Gastrocnemius medialis (tissue), 4 donors: ENCODE measurements at regions not wholly inside any gene's neighbourhood (a gene's known extent, or its start where the extent isn't known, plus 50 kb on each side); places are given as distances from the start of the nearest gene placed in this dataset.
A peak's percentile ranks its signal among the peaks of the same experiment; 100 is the strongest.

Experiments used
- ATAC-seq, 2 donors: fragments of 150-250 bp; one replicate each; pipeline ENCODE4 v1.9.1; 2016
- DNase-seq, 2 donors: peaks; one replicate each; pipeline ENCODE4 v3.0.0-alpha.2; 2019
- H3K27ac ChIP-seq, 4 donors: fragments of 200-600 bp; sonication (generic); 1 replicate in 1 of 4; 2 replicates in 3 of 4; pipeline ENCODE4 v1.5.1; 2016 to 2018; ENCODE audit warnings: mild to moderate bottlenecking in 2 of 4, moderate library complexity in 1 of 4
- H3K27me3 ChIP-seq, 3 donors: fragments of 200-600 bp; sonication (generic) in 2 of 3; 1 replicate in 1 of 3; 2 replicates in 2 of 3; pipeline versions ENCODE4 v1.5.1 to v1.6.0; 2016 to 2019; ENCODE audit warnings: mild to moderate bottlenecking in 1 of 3, moderate library complexity in 1 of 3
- H3K36me3 ChIP-seq, 2 donors: fragments of 200-600 bp; sonication (generic) in 1 of 2; one replicate each; pipeline ENCODE4 v1.5.1; 2017 to 2018
- H3K4me1 ChIP-seq, 2 donors: fragments of 200-600 bp; sonication (generic) in 1 of 2; one replicate each; pipeline ENCODE4 v1.5.1; 2016 to 2017; ENCODE audit warnings: mild to moderate bottlenecking in 2 of 2
- H3K4me3 ChIP-seq, 4 donors: fragments of 200-600 bp; sonication (generic) in 3 of 4; 1 replicate in 1 of 4; 2 replicates in 3 of 4; pipeline ENCODE4 v1.5.1; 2016 to 2019; ENCODE audit warnings: mild to moderate bottlenecking in 2 of 4
- H3K9me3 ChIP-seq, 3 donors: fragments of 200-600 bp; sonication (generic) in 2 of 3; 1 replicate in 1 of 3; 2 replicates in 2 of 3; pipeline ENCODE4 v1.5.1; 2016 to 2019
- POLR2A ChIP-seq, 2 donors: fragments of 450-650 bp; IDR thresholded peaks; one replicate each; pipeline ENCODE4 v1.6.1; 2017; ENCODE audit warnings: antibody characterized with exemption in 2 of 2, mild to moderate bottlenecking in 2 of 2, moderate library complexity in 2 of 2
- in situ Hi-C, 4 donors: fragments of 200-750 bp; cut with MboI; loops; one replicate each; pipeline versions ENCODE4 v1.15.0 to v1.8.0; 2017; ENCODE audit warnings: low sequenced_read_pairs in 4 of 4
- intact Hi-C: fragments of 100-400 bp; cut with DNase I; formaldehyde crosslinking; loops from one replicate; pipeline ENCODE4 v1.15.1; 2023; ENCODE audit warnings: low total_unique reads
- TF ChIP-seq, protein P1 (sequence below), 5 experiments: fragments of 450-650 bp in 3 of 5; fragments of 200-600 bp in 2 of 5; sonication (generic) in 2 of 5; IDR thresholded peaks in 4 of 5; conservative IDR thresholded peaks in 1 of 5; 1 replicate in 4 of 5; 2 replicates in 1 of 5; pipeline ENCODE4 v1.5.1; 2016 to 2019; ENCODE audit warnings: antibody characterized with exemption in 5 of 5, mild to moderate bottlenecking in 3 of 5, moderate library complexity in 3 of 5

DNA sequence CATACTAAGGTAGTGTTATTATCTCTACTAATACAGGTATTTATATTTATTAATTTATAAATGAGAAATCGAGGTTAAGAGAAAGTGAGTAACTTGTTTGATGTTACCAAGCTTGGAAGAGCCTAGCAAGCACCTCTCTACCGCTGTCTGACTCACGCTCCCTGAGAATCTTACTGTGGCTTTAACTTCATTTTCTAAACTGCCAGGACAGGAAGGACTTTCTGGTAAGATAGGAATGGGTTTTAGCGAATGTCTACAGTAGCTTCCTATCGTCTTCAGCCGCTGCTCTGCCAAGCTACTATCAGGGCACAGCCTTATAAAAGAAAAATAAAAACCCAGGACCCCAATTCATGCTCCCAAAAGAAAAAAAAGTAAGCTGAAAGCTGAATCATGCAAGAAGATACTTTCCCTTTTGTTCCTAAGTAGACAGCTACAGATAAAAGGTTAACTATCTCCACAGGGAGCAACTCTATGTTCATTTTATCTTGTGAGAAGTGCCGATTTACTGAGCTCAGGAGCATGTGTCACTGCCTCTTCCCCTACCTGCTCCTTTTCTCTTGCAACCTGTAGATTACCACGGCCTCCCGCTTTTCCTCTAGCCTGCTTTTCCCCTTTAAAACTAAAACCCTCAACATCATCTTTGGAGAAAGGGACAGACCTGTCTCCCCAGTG, 60.2 kb downstream of the THNSL1 start:
- intact Hi-C loops (no loop called here), in situ Hi-C loops (loop anchor here in 3 of 4 donors (10.0 to 25.0 kb wide), 2 partner anchors 432 to 439 kb away; no protein-coding TSS in a partner anchor)

DNA sequence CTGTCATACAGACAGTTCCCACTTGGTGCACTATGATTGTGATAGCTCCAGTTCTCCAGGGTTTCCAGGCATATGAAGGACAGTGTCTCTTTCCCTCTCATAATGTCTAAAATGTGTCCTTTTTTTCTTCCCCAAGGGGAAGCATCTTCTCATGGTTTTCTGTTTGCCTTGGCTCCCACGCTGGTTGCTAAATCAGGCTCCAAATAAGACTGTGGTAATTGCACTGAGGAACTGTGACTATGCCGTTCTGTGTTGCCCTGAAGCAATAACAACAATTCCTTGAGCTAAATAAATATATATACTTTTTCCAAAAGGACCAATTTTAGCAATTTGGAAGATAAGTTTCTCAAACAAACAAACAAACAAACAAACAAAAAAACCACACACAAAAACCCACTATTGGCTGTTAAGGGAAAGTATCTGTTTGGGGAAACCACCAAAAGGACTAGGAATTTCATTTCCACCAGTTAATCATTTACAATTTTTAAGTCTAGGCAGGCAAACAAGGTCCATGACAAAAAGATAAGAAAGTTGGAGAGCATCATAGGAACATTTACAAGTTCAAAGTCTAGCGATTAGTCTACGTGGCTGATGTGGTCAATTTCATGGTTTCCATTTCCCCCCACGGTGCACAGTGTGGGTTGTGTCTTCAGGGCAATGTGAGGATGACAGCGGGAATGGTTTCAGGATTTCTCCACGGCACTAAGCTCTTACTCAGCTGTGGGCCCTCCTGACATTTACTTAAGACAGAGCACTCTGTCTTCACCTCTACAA, 62.4 kb downstream of the THNSL1 start:
- ATAC-seq (no peak), DNase-seq (no peak)
- Histone ChIP-seq H3K4me1 (no peaks in the 10 kb centered on the region), H3K9me3 (no peaks in the 10 kb centered on the region), H3K27ac (no peak overlapping the region), H3K4me3 (no peak overlapping the region), H3K27me3 (no peaks in the 10 kb centered on the region), H3K36me3 (no peaks in the 10 kb centered on the region)
- intact Hi-C loops, result no loop called here
- in situ Hi-C loops, result loop anchor here in 3 of 4 donors (10.0 to 25.0 kb wide), 2 partner anchors 434 to 442 kb away; no protein-coding TSS in a partner anchor
- TF ChIP-seq POLR2A (IDR thresholded peaks at IDR 0.05), result no peak
- TF ChIP-seq, protein P1, sequence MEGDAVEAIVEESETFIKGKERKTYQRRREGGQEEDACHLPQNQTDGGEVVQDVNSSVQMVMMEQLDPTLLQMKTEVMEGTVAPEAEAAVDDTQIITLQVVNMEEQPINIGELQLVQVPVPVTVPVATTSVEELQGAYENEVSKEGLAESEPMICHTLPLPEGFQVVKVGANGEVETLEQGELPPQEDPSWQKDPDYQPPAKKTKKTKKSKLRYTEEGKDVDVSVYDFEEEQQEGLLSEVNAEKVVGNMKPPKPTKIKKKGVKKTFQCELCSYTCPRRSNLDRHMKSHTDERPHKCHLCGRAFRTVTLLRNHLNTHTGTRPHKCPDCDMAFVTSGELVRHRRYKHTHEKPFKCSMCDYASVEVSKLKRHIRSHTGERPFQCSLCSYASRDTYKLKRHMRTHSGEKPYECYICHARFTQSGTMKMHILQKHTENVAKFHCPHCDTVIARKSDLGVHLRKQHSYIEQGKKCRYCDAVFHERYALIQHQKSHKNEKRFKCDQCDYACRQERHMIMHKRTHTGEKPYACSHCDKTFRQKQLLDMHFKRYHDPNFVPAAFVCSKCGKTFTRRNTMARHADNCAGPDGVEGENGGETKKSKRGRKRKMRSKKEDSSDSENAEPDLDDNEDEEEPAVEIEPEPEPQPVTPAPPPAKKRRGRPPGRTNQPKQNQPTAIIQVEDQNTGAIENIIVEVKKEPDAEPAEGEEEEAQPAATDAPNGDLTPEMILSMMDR (IDR thresholded peaks at IDR 0.05 in 4 of 5, conservative IDR thresholded peaks at IDR 0.05 in 1 of 5), result no peak

More for the DNA sequence above, 60.2 kb downstream of the THNSL1 start:
- Histone ChIP-seq H3K27ac (no peak overlapping the region), H3K27me3 (no peaks in the 10 kb centered on the region), H3K9me3 (no peaks in the 10 kb centered on the region), H3K36me3 (no peaks in the 10 kb centered on the region), H3K4me1 (no peaks in the 10 kb centered on the region), H3K4me3 (no peak overlapping the region)
- ATAC-seq (no peak), DNase-seq (no peak)
- TF ChIP-seq POLR2A (IDR thresholded peaks at IDR 0.05), result no peak
- TF ChIP-seq, protein P1 (IDR thresholded peaks at IDR 0.05 in 4 of 5, conservative IDR thresholded peaks at IDR 0.05 in 1 of 5), result no peak

DNA sequence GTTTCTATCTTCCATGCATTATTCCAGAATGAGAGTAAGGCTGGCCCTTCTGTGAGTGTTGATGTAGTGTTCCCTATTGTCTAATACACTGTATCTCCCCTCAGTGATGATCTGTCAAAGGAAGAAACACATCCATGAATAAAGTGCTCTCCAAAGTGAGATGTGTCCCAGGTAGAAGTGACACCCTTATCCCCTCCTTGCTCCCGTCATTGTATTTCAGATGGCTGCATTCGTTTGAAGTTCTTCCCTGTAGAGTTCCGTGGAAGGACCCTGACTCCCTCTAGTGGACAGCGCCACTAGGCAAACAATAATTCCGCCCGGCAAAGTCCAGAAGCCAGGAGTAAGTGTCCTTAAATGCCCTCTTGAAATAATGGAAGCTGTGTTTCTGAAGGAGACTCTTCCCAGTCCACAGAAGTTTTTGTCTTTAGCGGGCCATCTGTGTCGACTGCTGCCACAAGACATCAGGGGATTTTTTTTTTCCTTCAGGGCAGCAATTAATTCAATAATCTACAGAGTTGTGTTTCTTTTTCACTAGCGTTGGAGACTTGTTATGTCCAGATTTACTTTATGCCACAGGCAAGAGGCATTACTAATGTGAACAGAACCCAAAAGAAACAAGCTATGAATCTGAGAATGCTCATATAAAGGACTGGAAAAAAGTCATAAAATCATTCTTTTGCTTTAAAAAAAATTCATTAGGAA, 64.6 kb downstream of the THNSL1 start:
- in situ Hi-C loops (loop anchor here in 2 of 4 donors (10.0 to 25.0 kb wide), 2 partner anchors 436 to 444 kb away; no protein-coding TSS in a partner anchor), intact Hi-C loops (loop anchor here (1.0 to 5.0 kb wide), 3 partner anchors 64 to 464 kb away; partner anchors contain the start of genes ENKUR and THNSL1)
- no peaks in the 10 kb centered on the region for H3K9me3 ChIP-seq
- TF ChIP-seq POLR2A (IDR thresholded peaks at IDR 0.05), result no peak
- TF ChIP-seq, protein P1 (IDR thresholded peaks at IDR 0.05 in 4 of 5, conservative IDR thresholded peaks at IDR 0.05 in 1 of 5), result peak; percentile 73 to 90 (median 78)
- H3K4me1 ChIP-seq, result no peaks in the 10 kb centered on the region
- H3K4me3 ChIP-seq, result no peak overlapping the region
- peak overlapping the region in 1 of 4 donors; percentile 29 for H3K27ac ChIP-seq
- ATAC-seq, result peak; percentile 98 to 100
- H3K27me3 ChIP-seq, result no peaks in the 10 kb centered on the region
- DNase-seq, result peak; percentile 71
- H3K36me3 ChIP-seq, result no peaks in the 10 kb centered on the region

DNA sequence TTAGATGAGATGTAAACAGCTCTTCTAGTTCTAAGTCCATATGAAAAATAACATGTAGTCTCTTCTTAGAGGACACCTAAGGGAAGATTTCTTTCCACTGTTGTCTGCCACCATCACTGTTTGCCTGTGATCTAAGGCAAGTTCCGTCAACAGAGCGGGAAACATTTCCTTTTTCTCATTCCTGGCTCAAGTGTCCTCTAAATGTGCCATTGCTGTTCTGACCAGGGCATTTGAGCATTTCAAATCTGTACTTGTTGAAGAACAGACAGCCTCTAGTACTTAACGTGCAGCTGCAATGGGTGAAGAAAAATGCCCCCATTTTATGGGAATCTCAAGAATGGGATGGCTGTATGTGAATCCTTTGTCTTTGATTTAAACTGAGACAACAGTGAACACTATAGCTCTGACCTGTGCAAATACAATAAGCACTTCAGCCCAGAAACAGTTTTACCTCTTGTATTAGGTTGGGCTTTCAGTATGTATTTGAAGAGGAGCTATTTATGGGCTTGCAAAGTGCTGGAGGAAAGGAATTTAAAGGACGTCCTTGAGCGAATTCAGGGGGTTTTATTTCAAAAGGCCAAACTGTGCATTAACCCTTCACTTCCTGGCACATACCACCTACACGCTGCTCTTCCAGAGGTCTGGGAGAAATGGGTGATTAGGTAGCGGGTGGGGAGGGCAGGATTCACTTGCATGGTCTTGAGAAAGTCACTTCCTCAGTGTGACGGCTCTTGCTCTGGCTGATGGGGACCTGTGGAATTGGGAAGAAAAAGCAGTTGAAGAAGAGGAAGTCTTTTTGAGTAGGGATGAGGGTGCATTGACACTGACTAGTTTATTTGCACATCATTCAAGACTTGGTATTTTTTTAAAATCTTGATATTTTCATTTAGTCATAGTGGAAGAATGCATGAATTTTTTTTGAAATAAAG, 66.1 kb downstream of the THNSL1 start:
- H3K9me3 ChIP-seq, result no peaks in the 10 kb centered on the region
- ATAC-seq (no peak), DNase-seq (no peak)
- H3K27me3 ChIP-seq, result no peaks in the 10 kb centered on the region
- H3K27ac ChIP-seq, result no peak overlapping the region
- intact Hi-C loops, result loop anchor here (5.0 kb wide), 1 partner anchor 65 kb away; the partner anchor contains the start of genes ENKUR and THNSL1
- no peaks in the 10 kb centered on the region for H3K4me1 ChIP-seq
- in situ Hi-C loops, result loop anchor here in 2 of 4 donors (10.0 to 25.0 kb wide), 2 partner anchors 438 to 445 kb away; no protein-coding TSS in a partner anchor
- H3K4me3 ChIP-seq, result no peak overlapping the region
- TF ChIP-seq, protein P1 (IDR thresholded peaks at IDR 0.05 in 4 of 5, conservative IDR thresholded peaks at IDR 0.05 in 1 of 5), result no peak
- TF ChIP-seq POLR2A (IDR thresholded peaks at IDR 0.05), result no peak
- no peaks in the 10 kb centered on the region for H3K36me3 ChIP-seq
